ENCODE measurements at regions not wholly inside any gene's neighbourhood (a gene's known extent, or its start where the extent isn't known, plus 50 kb on each side); places are given as distances from the start of the nearest gene placed in this dataset.

DNA sequence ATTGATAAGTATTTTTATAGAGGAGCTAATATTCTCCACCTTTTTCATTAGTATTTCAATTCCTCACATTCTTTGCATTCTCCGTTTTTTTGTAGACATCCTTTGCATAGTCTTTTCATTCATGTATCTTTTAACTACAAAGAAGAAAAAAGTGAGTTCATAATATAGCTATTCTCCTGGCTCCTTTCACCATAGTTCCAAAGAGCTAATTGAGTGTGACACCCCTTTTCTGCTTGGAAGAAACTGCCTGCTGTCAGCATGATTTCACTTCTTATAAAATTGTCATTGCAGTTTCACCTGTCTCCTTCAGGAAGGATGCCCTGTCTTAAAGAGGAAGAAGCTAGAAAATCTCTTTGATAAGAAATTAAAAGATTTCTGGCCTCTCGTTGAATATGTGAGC lies 991.1 kb downstream of the KCNT2 start:
- no peak for DNase-seq

DNA sequence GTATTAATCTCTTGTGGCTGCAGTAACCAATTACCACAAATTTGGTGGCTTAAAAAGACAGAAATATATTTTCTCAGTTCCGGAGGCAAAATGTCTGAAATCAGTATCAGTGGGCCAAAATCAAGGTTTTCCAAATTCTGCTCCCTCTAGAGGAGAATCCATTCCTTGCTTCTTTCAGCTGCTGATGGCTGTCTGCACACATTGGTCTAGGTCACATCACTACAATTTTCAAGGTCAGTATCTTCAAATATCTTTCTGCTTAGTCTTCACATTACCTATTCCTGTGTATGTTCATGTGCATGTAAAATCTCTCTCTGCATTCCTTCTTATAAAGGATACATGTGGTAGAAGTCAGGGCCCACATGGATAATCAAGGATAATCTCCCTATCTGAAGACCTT lies 999.4 kb downstream of the KCNT2 start:
- DNase-seq: no peak

DNA sequence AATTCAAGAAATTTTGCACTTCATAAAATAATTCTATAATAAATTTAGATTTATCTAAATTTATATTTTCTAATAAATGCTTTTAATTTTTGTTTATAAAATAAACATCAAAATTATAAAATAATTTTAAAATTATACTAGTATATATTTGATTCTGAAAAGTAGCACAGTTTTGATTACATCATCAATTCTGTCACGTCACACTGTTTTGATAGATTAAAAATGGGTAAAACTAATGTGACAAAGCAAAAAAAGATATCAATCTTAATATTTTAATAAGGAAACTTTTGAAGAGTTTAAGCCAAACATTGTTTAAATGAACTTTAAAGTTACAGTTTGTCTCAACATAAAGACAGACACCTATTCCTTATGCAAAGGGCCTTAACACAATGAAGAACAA lies 1001.8 kb downstream of the KCNT2 start:
- DNase-seq: no peak

DNA sequence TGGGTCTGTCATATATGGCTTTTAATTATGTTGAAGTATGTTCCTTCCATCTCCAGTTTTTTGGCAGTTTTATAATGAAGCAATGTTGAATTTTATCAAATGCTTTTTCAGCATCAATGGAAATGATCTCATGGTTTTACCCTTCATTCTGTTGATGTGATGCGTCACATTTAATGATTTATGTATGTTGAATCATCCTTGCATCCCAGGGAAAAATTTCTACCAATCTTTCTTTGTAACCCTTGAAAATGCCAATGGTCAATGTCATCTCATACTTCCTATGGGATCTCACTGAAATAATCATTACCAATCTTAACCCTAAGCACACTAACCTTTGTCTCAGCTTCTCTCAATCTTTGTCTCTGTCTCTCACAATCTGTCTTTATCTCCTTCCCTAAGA lies 1004.0 kb downstream of the KCNT2 start:
- DNase-seq: no peak

DNA sequence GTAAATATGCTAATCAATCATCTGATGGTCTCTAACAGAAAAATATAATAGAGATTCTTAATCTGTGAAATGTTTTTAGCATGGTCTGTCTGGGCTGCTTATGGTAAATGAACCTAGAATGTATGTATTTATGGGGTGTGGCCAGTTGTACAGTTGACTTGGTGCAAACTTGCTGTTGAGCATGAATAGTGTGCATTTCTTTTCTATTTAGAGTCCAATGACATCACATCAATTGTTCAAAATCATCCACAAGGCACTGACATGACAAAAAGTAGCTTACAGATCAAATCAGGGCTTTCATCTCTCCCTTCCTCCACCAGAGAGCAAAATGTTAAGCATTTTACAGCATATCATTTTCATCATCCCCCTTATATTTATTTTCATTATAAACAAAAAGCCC lies 1010.3 kb downstream of the KCNT2 start:
- no peak for DNase-seq

DNA sequence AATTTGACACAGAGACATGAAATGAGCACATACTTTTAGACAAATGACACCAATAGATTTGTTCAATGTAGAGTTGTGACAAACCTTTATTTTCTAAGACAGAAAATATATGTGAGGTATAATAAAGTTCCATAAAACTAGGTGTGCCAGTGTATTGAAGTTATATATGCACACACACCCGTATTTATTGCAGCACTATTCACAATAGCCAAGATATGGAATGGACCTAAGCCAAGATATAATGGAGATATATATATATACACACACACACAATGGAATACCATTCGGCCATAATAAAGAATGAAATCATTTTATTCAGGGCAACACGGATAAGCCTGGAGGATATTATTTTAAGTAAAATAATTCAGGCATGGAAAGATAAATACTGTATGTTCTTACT lies 1013.5 kb downstream of the KCNT2 start:
- no peak for DNase-seq

DNA sequence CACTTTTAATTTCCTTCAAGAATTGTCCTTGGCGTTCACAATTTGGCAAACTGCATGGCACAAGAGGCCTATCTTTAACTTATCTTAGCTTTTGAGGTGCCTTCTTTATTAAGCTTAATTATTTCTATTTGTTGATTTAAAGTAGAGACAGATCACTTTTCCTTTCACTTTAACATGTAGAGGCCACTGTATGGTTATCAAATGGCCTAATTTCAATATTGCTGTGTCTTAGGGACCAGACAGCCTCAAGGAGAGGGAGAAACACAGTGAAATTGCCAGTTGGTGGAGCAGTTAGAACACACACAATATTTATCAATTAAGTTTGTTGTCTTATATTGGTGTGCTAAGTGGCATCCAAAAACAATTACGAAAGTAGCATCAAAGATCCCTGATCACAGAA lies 1013.9 kb downstream of the KCNT2 start:
- no peak for DNase-seq

DNA sequence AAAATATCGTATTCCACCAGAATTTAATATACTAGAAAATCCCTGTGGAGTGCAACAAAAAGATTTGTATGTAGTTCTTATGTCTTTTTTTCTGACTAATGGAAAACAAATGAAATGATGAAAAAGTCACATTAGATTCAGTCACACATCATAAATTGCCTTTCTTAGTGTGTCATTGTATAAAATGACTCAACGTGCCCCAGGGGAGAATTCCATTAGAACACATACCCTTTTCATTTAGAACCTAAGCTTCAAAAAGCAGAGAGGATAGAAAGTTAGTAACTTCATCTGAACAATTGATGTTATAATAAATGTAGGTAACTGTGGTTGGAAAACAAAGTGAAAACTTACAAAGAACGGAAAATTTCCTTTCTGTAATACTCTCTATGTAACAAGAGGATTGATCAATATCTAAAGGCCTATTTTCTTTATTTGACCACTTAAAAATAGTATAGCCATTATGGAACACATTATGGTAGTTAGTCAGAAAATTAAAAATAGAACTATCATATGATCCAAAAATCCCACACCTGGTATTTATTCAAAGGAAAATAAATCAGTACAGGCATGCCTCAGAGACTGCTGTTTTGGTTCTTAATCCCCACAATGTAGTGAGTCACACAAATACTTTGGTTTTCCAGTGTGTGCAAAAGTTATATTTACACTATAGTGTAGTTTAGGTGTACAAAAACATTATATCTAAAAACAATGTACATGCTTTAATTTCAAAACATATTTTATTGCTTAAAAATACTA lies 1016.1 kb downstream of the KCNT2 start:
- no peak for DNase-seq

DNA sequence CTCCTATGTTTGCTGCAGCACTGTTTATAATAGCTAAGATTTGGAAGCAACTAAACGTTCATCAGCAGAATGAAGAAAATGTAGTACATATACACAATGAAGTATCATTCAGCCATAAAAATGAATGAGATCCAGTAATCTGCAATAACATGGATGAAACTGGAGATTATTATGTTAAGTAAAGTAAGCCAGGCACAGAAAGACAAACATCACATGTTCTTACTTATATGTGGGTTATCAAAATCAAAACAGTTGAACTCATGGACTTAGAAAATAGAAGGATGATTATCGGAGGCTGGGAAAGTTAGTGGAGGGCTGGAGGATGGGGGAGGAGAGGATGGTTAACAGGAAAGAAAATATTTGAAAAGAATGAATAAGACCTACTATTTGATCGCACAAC lies 1017.6 kb downstream of the KCNT2 start:
- DNase-seq: no peak

DNA sequence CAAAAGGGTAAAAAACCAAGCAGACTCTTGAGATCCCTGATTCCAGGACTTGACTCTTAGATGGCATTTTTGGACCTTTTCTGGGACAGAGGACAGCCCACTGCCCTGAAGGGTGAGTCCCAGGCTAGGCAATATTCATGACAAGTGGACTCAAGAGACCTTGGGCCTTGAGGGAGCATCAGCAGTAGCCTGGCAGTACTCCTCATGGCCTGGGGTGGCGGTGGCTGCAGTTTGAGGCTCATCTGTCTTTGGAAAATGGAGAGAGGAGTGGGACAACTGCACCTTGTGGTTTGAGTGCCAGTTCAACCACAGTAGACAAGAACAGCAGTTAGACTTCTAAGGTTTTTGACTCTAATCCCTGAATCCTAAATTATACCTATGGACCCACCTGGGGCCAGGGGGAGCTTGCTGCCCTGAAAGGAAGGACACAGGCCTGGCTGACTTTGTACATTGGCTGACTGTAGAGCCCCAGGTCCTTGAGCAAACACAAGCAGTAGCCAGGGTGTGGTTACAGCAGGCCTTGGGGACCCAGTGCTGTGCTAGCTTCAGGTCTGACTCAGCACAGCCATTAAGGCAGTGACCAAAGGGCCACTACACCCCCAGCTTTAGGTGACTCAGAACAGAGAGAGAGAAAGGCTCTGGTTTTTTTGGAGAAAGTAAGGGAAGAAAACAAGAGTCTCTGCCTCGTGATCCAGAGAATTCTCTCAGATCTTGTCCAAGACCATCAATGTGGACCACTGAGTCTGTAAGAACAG lies 1023.2 kb downstream of the KCNT2 start:
- no peak for DNase-seq

DNA sequence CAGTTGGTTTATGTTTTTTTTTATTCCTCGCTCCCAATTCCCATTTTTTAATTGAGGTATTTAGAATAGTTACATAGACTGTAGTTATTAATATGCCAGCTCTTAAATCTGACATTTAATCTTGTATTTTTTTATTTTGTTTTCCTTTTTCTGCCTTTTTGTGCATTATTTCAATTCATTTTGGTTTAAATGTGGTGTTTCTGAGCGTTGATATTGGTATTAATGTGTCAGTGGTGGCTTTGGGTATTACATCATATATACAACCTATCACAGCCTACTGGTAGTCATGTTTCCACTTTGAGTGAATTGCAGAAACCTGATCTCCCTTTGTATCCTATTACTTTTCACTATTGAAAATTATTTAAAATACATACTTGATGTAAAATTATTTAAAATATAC lies 1027.3 kb downstream of the KCNT2 start:
- no peak for DNase-seq

DNA sequence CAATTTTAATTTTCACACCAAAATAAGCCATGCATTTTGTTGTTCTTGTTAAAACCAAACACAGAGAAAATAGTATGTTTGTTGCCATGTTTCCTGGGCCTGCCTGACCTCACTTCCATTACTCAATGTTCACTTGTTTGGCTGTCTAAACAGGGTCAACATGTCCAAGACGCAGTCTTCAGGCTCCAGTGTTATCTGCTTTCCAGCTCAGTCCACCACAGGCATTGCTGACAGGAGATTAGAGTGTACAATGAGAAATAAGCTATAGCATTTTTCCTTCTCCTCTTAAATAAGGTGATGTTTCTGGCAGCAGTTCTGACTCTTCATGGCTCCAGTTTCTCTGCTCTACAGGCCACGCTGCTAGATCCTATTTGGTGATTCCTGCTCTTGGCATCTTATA lies 1030.5 kb downstream of the KCNT2 start:
- DNase-seq: no peak

DNA sequence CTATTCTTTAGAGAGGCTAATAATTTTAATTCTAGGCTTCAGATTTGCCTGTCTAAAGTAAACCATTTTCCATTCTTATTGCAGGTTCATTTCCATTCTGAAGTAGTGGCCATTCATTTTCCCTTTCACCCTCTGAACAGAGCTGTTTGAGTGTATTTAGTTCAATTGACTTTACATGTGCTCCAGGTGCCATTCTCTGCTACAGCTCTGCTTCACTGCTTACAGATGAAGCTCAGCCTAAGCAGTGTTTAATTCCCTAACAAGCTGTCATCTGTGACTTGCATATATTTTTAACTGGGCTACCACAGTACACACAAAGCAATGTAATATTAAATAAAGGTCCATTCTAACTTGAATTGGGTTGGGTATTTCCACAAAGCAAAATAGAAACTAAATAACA lies 1031.6 kb downstream of the KCNT2 start:
- no peak for DNase-seq

DNA sequence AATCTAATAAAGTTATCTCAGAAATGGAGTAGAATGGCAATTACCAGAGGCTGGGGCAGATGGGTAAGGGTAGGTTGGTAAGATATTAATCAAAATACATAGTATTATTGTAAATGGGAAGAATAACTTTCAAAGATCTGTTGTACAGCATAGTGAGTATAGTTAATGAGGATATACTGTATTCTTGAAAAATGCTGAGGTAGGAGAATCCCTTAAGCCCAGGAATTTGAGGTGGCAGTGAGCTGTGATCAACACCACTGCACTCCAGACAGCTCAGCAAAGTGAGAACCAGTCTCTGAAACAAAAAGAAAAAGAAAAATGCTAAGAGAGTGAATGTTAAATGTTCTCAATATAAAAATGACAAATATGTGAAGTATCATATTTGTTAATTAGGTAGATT lies 1033.7 kb downstream of the KCNT2 start:
- no peak for DNase-seq

DNA sequence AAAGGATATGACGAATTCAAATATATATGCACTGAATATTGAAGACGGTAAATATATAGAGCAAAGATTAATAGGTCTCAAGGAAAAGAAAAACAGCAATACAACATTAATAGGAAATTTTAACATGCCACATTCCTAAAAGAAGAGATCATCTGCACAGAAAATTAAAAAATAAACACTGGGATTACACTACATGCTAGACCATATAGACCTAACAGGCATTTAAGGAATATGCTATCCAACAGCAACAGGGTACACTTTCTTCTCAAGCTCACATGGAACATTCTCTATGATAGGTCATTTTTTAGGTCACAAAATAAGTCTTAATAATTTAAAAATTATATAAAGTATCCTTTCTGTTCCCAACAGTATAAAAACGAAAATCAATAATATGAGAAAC lies 1038.3 kb downstream of the KCNT2 start:
- no peak for DNase-seq

DNA sequence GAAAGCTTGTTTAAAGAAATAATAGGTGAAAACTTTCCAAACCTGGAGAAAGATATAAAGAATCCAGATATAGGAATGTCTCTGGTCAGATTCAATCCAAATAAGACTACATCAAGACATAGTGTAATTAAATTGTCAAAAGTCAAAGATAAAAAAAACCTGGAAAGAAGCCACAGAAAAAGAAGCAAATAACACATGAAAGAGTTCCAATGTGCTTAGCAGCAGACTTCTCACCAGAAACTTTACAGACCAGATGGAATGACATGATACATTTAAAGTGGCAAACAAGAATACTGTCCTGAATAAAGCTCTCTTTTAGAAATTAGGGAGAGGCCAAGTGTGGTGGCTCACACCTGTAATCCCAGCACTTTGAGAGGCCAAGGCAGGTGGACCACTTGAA lies 1039.9 kb downstream of the KCNT2 start:
- no peak for DNase-seq

DNA sequence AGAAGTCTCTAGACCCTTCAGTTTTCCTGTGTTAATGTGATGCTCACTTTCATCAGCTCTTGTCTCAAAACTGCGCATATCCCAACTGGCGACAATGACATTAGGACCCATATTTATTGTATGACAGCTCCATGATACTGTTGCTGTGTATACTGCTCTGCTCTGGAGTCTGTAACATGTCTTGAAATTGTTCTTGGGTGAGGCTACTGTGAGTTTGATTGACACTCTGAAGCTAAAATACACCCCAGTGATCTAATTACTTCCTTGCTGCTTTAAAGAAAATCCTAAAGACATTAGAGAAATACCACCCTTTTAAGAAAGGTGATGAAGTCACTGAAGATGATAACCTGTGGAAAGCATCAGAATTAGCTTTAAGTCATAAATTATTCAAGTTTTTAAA lies 1046.2 kb downstream of the KCNT2 start:
- DNase-seq: no peak

DNA sequence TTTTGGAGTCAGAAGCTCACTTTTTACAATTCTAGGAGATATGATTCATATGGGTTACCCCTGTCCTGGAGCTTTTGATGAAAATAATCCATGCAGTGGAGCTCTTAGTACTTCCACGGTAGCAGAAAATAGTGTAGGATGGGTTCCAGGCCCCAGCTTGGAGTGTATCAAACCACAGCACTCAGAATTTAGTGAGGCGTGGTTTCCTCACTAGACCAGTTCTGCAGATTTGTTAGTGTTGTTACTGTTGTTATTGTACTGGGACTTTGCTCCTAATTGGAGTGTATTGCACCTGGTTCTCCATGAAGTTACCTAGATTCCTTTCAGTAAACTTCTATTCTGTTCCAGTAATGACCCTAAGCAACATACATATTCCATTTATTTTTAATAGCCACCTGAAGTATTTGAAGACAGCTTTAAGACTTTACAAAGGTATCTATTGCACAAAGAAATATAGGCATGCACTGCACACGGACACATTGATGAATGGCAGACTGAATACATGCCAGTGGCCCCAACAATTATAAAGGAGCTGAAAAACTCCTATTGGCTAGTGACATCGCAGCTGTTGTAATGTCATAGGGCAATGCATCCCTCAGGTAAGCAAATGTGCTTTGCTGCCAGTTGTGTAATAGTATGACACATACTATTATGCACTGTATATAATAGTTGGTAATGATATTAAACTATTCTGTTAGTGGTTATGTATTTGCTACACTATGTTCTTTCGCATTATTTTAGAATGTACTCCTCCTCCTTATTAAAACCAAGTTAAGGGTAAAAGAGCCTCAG lies 1058.0 kb downstream of the KCNT2 start:
- no peak for DNase-seq

DNA sequence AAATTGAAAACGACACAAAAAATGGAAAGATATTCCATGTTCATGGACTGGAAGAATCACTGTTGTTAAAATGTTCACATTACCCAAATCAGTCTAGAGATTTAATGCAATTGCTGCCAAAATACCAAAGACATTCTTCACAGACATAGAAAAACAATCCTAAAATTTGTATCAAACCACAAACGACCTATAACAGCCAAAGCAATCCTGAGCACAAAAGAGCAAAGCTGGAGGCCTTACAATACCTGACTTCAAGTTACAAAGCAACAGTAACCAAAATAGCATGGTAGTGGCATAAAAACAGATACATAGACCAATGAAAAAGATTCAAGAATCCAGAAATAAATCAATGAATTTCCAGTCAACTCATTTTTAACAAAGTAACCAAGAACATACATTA lies 1077.3 kb downstream of the KCNT2 start:
- DNase-seq: no peak

DNA sequence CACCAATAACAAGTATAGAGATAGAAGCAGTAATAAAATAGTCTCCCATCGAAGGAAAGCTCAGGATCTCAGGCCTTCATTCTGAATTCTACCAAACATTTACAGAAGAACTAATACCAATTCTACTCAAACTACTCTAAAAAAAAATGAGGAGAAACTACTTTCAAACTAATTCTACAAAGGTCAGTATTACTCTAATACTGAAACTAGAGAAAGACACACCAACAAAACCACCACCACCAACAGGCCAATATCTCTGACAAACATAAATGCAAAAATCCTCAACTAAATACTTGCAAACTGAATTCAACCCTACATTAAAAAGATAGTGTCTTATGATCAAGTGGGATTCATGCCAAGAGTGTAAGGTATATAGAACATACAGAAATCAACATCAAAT lies 1078.4 kb downstream of the KCNT2 start:
- no peak for DNase-seq

DNA sequence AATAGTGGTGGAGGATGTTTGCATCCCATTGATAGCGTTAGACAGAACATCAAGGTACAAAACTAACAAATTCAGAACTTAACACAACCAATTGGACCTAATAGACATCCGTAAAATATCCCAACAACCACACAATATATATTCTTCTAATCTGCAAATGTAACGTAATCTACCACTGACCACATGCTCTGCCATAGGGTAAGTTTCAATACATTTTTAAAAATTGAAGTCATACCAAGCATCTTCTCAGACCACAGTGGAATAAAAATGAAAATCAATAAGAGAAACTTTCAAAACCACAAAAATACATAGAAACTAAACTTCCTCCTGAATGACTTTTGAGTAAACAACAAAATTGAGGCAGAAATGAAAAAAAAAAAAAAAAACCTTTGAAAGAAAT lies 1087.5 kb downstream of the KCNT2 start:
- DNase-seq: no peak

DNA sequence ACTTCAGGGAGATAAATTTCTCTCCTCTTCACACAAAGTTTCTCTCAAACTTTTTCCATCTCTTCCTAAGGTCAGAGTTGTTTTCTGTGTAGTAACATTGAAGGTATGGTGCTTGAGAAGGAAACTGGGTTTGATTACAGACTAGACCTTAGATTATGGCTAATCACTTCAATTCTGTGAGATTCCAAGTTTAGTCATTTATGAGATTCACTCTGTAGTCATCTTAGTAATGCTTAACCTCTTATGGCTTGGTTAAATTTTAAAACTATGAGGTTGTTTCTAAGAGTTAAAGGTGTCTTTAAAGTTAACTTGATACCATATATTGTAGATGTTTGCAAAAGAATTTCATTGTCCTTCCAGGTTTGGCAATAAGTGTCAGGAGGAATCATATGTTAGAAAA lies 1092.2 kb downstream of the KCNT2 start:
- DNase-seq: no peak

DNA sequence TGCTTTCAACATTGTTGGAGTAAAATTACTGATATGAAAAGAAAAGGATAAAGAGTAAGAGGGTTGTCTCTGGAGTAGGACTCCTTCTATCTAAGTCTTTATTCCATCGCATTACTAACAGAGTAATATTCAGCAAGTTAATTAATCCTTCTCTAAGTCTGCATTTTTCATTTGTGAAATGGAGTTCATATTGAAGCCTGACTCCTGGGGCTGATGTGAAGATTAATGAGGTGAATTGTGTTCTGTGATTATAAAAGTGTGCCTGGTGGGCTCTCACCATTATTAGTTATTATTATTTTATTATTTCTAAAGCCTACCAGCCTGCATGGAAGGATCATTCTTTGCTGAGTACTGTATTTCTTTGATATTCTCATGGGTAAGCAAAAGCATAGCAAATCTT lies 1096.7 kb downstream of the KCNT2 start:
- DNase-seq: no peak

DNA sequence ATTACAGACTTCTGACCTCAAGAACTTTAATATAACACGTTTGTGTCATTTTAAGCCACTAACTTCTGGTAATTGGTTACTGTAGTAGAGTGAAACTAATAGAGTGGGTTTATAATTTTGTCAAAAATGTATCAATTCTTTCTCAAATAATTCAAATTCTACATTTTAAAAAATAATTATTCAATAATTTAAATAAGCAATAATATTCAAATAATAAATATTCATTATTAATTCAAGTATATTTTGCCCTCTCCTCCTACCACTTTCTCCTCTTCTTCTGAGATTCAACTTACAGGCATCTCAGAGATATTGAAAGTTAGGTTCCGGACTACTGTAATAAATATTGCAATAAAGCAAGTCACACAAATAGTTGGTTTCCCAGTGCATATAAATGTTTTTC lies 1107.1 kb downstream of the KCNT2 start:
- no peak for DNase-seq
